ENCODE measurements at regions not wholly inside any gene's neighbourhood (a gene's known extent, or its start where the extent isn't known, plus 50 kb on each side); places are given as distances from the start of the nearest gene placed in this dataset. TPM values are rescaled to one million over a fixed set of nuclear protein-coding genes. Genes with fewer than 3 reads are reported as not detected.

- Histone ChIP-seq H3K36me3 (no peaks in the 10 kb centered on the region), H3K9me3 (no peaks in the 10 kb centered on the region), H3K27me3 (no peaks in the 10 kb centered on the region), H3K27ac (no peak overlapping the region), H3K4me1 (no peaks in the 10 kb centered on the region), H3K4me3 (no peak overlapping the region)
- no peak for ATAC-seq
- TF ChIP-seq CTCF (IDR thresholded peaks at IDR 0.05): no peak
- DNase-seq: no peak
- intact Hi-C loops (cut with DNase I): no loop called here
Observed at GRCh38 chr11:130815956-130816355, 100.3 kb downstream of the SNX19 start.

- no peaks in the 10 kb centered on the region for H3K4me1 ChIP-seq
- DNase-seq: no peak
- H3K4me3 ChIP-seq: no peak overlapping the region
- H3K27me3 ChIP-seq: no peaks in the 10 kb centered on the region
- intact Hi-C loops (cut with DNase I): no loop called here
- no peak overlapping the region for H3K27ac ChIP-seq
- H3K9me3 ChIP-seq: no peaks in the 10 kb centered on the region
- ATAC-seq: peak; percentile 22
- H3K36me3 ChIP-seq: no peaks in the 10 kb centered on the region
- no peak for TF ChIP-seq CTCF (IDR thresholded peaks at IDR 0.05)
Observed at GRCh38 chr11:130816546-130817329, 99.5 kb downstream of the SNX19 start.

GRCh38 chr11:130817330-130817944, 98.8 kb downstream of the SNX19 start:
- Histone ChIP-seq H3K36me3 (no peaks in the 10 kb centered on the region), H3K27ac (no peak overlapping the region), H3K4me1 (no peaks in the 10 kb centered on the region), H3K4me3 (no peak overlapping the region), H3K9me3 (no peaks in the 10 kb centered on the region), H3K27me3 (no peaks in the 10 kb centered on the region)
- no peak for TF ChIP-seq CTCF (IDR thresholded peaks at IDR 0.05)
- ATAC-seq (no peak), DNase-seq (no peak)
- intact Hi-C loops (cut with DNase I): no loop called here

GRCh38 chr11:130819625-130820024, 96.7 kb downstream of the SNX19 start:
- DNase-seq: no peak
- no peaks in the 10 kb centered on the region for H3K27me3 ChIP-seq
- H3K27ac ChIP-seq: no peak overlapping the region
- H3K4me3 ChIP-seq: no peak overlapping the region
- no peak for TF ChIP-seq CTCF (IDR thresholded peaks at IDR 0.05)
- H3K4me1 ChIP-seq: no peaks in the 10 kb centered on the region
- no peaks in the 10 kb centered on the region for H3K36me3 ChIP-seq
- ATAC-seq: no peak
- intact Hi-C loops (cut with DNase I): no loop called here
- no peaks in the 10 kb centered on the region for H3K9me3 ChIP-seq

Small RNAs in the stretch of these regions (microRNA-seq; reads per million reads assigned to microRNA genes)
- gene MIR8052 (ENCODE audit: borderline microRNAs expressed): not detected
